SK-N-SH (cell line): ENCODE measurements at regions not wholly inside any gene's neighbourhood (a gene's known extent, or its start where the extent isn't known, plus 50 kb on each side); places are given as distances from the start of the nearest gene placed in this dataset.

Source experiments
- CTCF ChIA-PET: fragments of 300-600, 350-600 bp; formaldehyde crosslinking; extraction: SDS; loops from one replicate; lab custom pipeline; 2021; lab: Yijun Ruan, JAX
- POLR2A ChIA-PET: fragments of 350-600 bp; sonication (Branson Sonifier 250); formaldehyde crosslinking; extraction: SDS; loops from one replicate; lab custom pipeline; 2020; ENCODE audit warnings: antibody characterized with exemption, inconsistent platforms; lab: Yijun Ruan, JAX
- DNase-seq: peaks from one replicate; pipeline ENCODE4 v3.0.0; 2012
- H2AFZ ChIP-seq: fragments of 200-600 bp; sonication (generic); 2 replicates; pipeline ENCODE4 v1.8.1; 2016; ENCODE audit warnings: antibody characterized with exemption, mild to moderate bottlenecking, low read depth
- H3F3A ChIP-seq: fragments of 200-600 bp; sonication (generic); replicated peaks from 2 replicates; pipeline ENCODE3; 2016; ENCODE audit warnings: antibody characterized with exemption, mild to moderate bottlenecking; ENCODE audit not compliant: insufficient read depth
- H3K27ac ChIP-seq, 2 experiments: fragments of 200-500 bp in 1 of 2; fragments of 200-600 bp in 1 of 2; sonication (Bioruptor generic) in 1 of 2; sonication (generic), shearing (Covaris generic) in 1 of 2; 2 replicates each; pipeline versions ENCODE4 v1.5.1 to v1.6.1; 2014 to 2016; ENCODE audit warnings: low read depth in 2 of 2, inconsistent platforms in 1 of 2, low read length in 1 of 2, mild to moderate bottlenecking in 1 of 2, mixed read lengths in 1 of 2
- H3K27me3 ChIP-seq: fragments of 200-600 bp; sonication (generic), shearing (Covaris generic); 2 replicates; pipeline ENCODE4 v1.6.1; 2016; ENCODE audit warnings: mixed run types; ENCODE audit not compliant: insufficient read depth
- H3K36me3 ChIP-seq, 2 experiments: fragments of 200-500 bp in 1 of 2; fragments of 200-600 bp in 1 of 2; sonication (Bioruptor generic) in 1 of 2; sonication (generic) in 1 of 2; replicated peaks in 1 of 2; 2 replicates each; pipeline versions ENCODE3 to v1.5.1; 2014 to 2016; ENCODE audit warnings: low read length in 1 of 2, mild to moderate bottlenecking in 1 of 2; ENCODE audit not compliant: insufficient read depth in 2 of 2, control insufficient read depth in 1 of 2
- H3K4me1 ChIP-seq, 2 experiments: fragments of 200-500 bp in 1 of 2; fragments of 200-600 bp in 1 of 2; sonication (Bioruptor generic) in 1 of 2; sonication (generic), shearing (Covaris generic) in 1 of 2; 2 replicates each; pipeline versions ENCODE4 v1.5.1 to v1.6.1; 2014 to 2016; ENCODE audit warnings: low read depth in 1 of 2, low read length in 1 of 2, mixed run types in 1 of 2; ENCODE audit not compliant: insufficient read depth in 2 of 2, control insufficient read depth in 1 of 2
- H3K4me2 ChIP-seq: fragments of 200-600 bp; sonication (generic), shearing (Covaris generic); 2 replicates; pipeline ENCODE4 v1.6.1; 2017; ENCODE audit warnings: mixed run types
- H3K4me3 ChIP-seq, 2 experiments: fragments of 200-500 bp in 1 of 2; fragments of 200-600 bp in 1 of 2; sonication (Bioruptor generic) in 1 of 2; sonication (generic), shearing (Covaris generic) in 1 of 2; 2 replicates each; pipeline versions ENCODE4 v1.5.1 to v1.8.1; 2014 to 2016; ENCODE audit warnings: low read depth in 2 of 2, inconsistent platforms in 1 of 2, low read length in 1 of 2, mild to moderate bottlenecking in 1 of 2, mixed read lengths in 1 of 2, moderate library complexity in 1 of 2
- H3K79me2 ChIP-seq: fragments of 200-600 bp; sonication (generic); 2 replicates; pipeline ENCODE4 v1.8.1; 2017; ENCODE audit warnings: mild to moderate bottlenecking; ENCODE audit not compliant: insufficient read depth
- H3K9ac ChIP-seq: fragments of 200-600 bp; sonication (generic); 2 replicates; pipeline ENCODE4 v1.6.1; 2017; ENCODE audit warnings: mixed run types
- H3K9me2 ChIP-seq: fragments of 200-600 bp; sonication (generic); 2 replicates; pipeline ENCODE4 v1.6.1; 2017; ENCODE audit warnings: mixed run types
- H3K9me3 ChIP-seq: fragments of 200-600 bp; sonication (generic); 2 replicates; pipeline ENCODE4 v1.6.1; 2017; ENCODE audit warnings: mixed run types, mild to moderate bottlenecking, moderate library complexity
- H4K20me1 ChIP-seq: fragments of 200-600 bp; sonication (generic); 2 replicates; pipeline ENCODE4 v1.6.1; 2017; ENCODE audit warnings: mild to moderate bottlenecking, mixed run types; ENCODE audit not compliant: insufficient read depth
- CHD2 ChIP-seq: fragments of 150-350 bp; IDR thresholded peaks from 2 replicates; pipeline ENCODE4 v1.6.1; 2018; ENCODE audit warnings: low read length; ENCODE audit not compliant: partially characterized antibody
- CTCF ChIP-seq: fragments of 200-600 bp; sonication (generic); IDR thresholded peaks from 2 replicates; pipeline ENCODE4 v1.6.1; 2017; ENCODE audit warnings: antibody characterized with exemption, mild to moderate bottlenecking, moderate library complexity
- ELF1 ChIP-seq: IDR thresholded peaks from 2 replicates; pipeline ENCODE4 v1.4.0; 2012
- FOXJ3 ChIP-seq: sonication (generic); formaldehyde crosslinking; IDR thresholded peaks from 2 replicates; pipeline ENCODE4 v1.5.1; 2020; ENCODE audit warnings: mild to moderate bottlenecking, missing genetic modification reagents
- GABPA ChIP-seq: IDR thresholded peaks from 2 replicates; pipeline ENCODE4 v1.4.0; 2012; ENCODE audit warnings: low read depth, mild to moderate bottlenecking
- GATA2 ChIP-seq: sonication (generic); formaldehyde crosslinking; IDR thresholded peaks from 2 replicates; pipeline ENCODE4 v1.5.0; 2020; ENCODE audit warnings: mild to moderate bottlenecking, missing genetic modification reagents
- JUND ChIP-seq: IDR thresholded peaks from 2 replicates; pipeline ENCODE4 v1.4.0; 2012
- MEF2A ChIP-seq: IDR thresholded peaks from 2 replicates; pipeline ENCODE4 v1.4.0; 2012; ENCODE audit warnings: low read depth, borderline replicate concordance
- NFIC ChIP-seq: IDR thresholded peaks from 2 replicates; pipeline ENCODE4 v1.4.0; 2012; ENCODE audit warnings: borderline replicate concordance
- RAD21 ChIP-seq: IDR thresholded peaks from 2 replicates; pipeline ENCODE4 v1.6.1; 2012; ENCODE audit warnings: mild to moderate bottlenecking, low read length
- RFX5 ChIP-seq: IDR thresholded peaks from 2 replicates; pipeline ENCODE4 v1.6.1; 2012; ENCODE audit warnings: mild to moderate bottlenecking, improper control_type of control experiment, low read length
- RXRA ChIP-seq: IDR thresholded peaks from 2 replicates; pipeline ENCODE4 v1.4.0; 2012; ENCODE audit warnings: low read depth, mild to moderate bottlenecking, borderline replicate concordance
- SMC3 ChIP-seq: IDR thresholded peaks from 2 replicates; pipeline ENCODE4 v1.6.1; 2012; ENCODE audit warnings: low read depth, low read length, improper control_type of control experiment
- TAF1 ChIP-seq: IDR thresholded peaks from 2 replicates; pipeline ENCODE4 v1.6.1; 2012; ENCODE audit warnings: low read depth, mild to moderate bottlenecking, low read length, moderate library complexity, borderline replicate concordance
- TCF12 ChIP-seq: IDR thresholded peaks from 2 replicates; pipeline ENCODE4 v1.4.0; 2012
- TEAD4 ChIP-seq: IDR thresholded peaks from 2 replicates; pipeline ENCODE4 v1.4.0; 2012; ENCODE audit warnings: mild to moderate bottlenecking, borderline replicate concordance; ENCODE audit not compliant: insufficient read depth
- USF1 ChIP-seq: IDR thresholded peaks from 2 replicates; pipeline ENCODE4 v1.4.0; 2012; ENCODE audit warnings: low read depth, borderline replicate concordance
- YY1 ChIP-seq: IDR thresholded peaks from 2 replicates; pipeline ENCODE4 v1.4.0; 2012; ENCODE audit warnings: low read depth, mild to moderate bottlenecking
- ZBTB33 ChIP-seq: IDR thresholded peaks from 2 replicates; pipeline ENCODE4 v1.4.0; 2012; ENCODE audit warnings: low read depth, borderline replicate concordance
- WGBS: methylation state at CpG from one replicate; pipeline ENCODE4 v1.1.6; 2017; ENCODE audit warnings: low lambda C conversion rate; 5-methylcytosine and 5-hydroxymethylcytosine counted together
- TF ChIP-seq, protein P1 (sequence below): fragments of 150-350 bp; IDR thresholded peaks from 2 replicates; pipeline ENCODE4 v1.6.1; 2016; ENCODE audit warnings: mild to moderate bottlenecking, low read depth, low read length
- TF ChIP-seq, protein P2 (sequence below): fragments of 150-350 bp; IDR thresholded peaks from 2 replicates; pipeline ENCODE4 v1.6.1; 2017; ENCODE audit warnings: antibody characterized with exemption, low read length, low read depth, borderline replicate concordance
- TF ChIP-seq, protein P3 (sequence below): IDR thresholded peaks from 2 replicates; pipeline ENCODE4 v1.4.0; 2012; ENCODE audit warnings: low read depth

DNA sequence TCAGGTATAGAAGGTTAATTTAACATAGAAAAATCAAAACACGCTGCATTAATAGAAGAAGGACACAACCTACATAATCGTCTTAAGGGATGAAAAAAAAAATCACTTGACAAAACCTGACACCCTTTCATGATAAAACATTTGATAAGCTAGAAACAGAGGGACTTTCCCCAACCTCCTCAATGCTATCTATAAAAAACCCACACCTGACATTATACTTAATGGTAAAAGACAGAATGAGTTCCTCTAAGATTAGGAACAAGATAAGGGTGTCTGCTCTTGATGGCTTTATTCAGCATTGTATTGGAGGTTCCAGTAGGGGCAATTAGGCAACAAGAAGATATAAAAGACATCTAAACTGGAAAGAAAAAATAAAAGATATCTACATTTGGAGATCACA lies 69.9 kb upstream of the KBTBD8 start:
- ChIA-PET POLR2A (no interaction called here), CTCF (interaction anchor here (2.8 kb wide), 1 partner anchor 10 kb away, joined by 15 read pairs; no protein-coding TSS in a partner anchor)
- H3K4me1 ChIP-seq, result no peaks in the 10 kb centered on the region
- H3F3A ChIP-seq, result no peaks in the 10 kb centered on the region
- H3K9ac ChIP-seq, result no peak overlapping the region
- H3K4me2 ChIP-seq, result no peak overlapping the region
- H3K9me3 ChIP-seq, result no peaks in the 10 kb centered on the region
- no peak for TF ChIP-seq ELF1
- TF ChIP-seq USF1, result no peak
- no peak for TF ChIP-seq GABPA
- TF ChIP-seq RFX5, result no peak
- TF ChIP-seq SMC3, result no peak
- no peak for TF ChIP-seq TAF1
- TF ChIP-seq FOXJ3, result no peak
- no peak for TF ChIP-seq MEF2A
- TF ChIP-seq, protein P1, sequence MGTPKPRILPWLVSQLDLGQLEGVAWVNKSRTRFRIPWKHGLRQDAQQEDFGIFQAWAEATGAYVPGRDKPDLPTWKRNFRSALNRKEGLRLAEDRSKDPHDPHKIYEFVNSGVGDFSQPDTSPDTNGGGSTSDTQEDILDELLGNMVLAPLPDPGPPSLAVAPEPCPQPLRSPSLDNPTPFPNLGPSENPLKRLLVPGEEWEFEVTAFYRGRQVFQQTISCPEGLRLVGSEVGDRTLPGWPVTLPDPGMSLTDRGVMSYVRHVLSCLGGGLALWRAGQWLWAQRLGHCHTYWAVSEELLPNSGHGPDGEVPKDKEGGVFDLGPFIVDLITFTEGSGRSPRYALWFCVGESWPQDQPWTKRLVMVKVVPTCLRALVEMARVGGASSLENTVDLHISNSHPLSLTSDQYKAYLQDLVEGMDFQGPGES, result no peak
- no peak for TF ChIP-seq RAD21
- no peak for TF ChIP-seq RXRA
- no peak for TF ChIP-seq TCF12
- TF ChIP-seq NFIC, result no peak
- H4K20me1 ChIP-seq, result no peaks in the 10 kb centered on the region
- H3K27me3 ChIP-seq, result no peaks in the 10 kb centered on the region
- no peaks in the 10 kb centered on the region for H3K9me2 ChIP-seq
- no peaks in the 10 kb centered on the region for H3K36me3 ChIP-seq
- H3K4me3 ChIP-seq, result no peak overlapping the region
- H2AFZ ChIP-seq, result no peak overlapping the region
- 43% methylated on average over 2 of the region's 2 CpGs for WGBS
- H3K79me2 ChIP-seq, result no peaks in the 10 kb centered on the region
- no peak for DNase-seq
- no peak overlapping the region for H3K27ac ChIP-seq

GRCh38 chr3:66931291-66931690 lies 66.8 kb upstream of the KBTBD8 start:
- WGBS, result 24% methylated on average over 5 of the region's 5 CpGs
- POLR2A ChIA-PET, result no interaction called here
- TF ChIP-seq RAD21 (no peak), TEAD4 (no peak), JUND (no peak), MEF2A (no peak), CHD2 (no peak), RXRA (no peak), ZBTB33 (no peak), USF1 (no peak), CTCF (no peak), YY1 (no peak), GATA2 (CRISPR knock-in tag) (no peak), RFX5 (no peak)
- TF ChIP-seq, protein P2, sequence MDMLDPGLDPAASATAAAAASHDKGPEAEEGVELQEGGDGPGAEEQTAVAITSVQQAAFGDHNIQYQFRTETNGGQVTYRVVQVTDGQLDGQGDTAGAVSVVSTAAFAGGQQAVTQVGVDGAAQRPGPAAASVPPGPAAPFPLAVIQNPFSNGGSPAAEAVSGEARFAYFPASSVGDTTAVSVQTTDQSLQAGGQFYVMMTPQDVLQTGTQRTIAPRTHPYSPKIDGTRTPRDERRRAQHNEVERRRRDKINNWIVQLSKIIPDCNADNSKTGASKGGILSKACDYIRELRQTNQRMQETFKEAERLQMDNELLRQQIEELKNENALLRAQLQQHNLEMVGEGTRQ, result no peak
- TF ChIP-seq, protein P3, sequence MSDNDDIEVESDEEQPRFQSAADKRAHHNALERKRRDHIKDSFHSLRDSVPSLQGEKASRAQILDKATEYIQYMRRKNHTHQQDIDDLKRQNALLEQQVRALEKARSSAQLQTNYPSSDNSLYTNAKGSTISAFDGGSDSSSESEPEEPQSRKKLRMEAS, result no peak

More at GRCh38 chr3:66931291-66931690, 66.8 kb upstream of the KBTBD8 start:
- Histone ChIP-seq H3K4me3 (no peak overlapping the region), H4K20me1 (no peaks in the 10 kb centered on the region), H3K9ac (no peak overlapping the region), H3K4me1 (no peaks in the 10 kb centered on the region), H3K36me3 (no peaks in the 10 kb centered on the region), H3K27me3 (no peaks in the 10 kb centered on the region), H3F3A (no peaks in the 10 kb centered on the region), H3K9me3 (no peaks in the 10 kb centered on the region), H2AFZ (no peak overlapping the region), H3K79me2 (no peaks in the 10 kb centered on the region), H3K27ac (no peak overlapping the region), H3K9me2 (no peaks in the 10 kb centered on the region), H3K4me2 (no peak overlapping the region)
- CTCF ChIA-PET, result interaction anchor here (0.6 to 1.3 kb wide), 2 partner anchors 14 to 1945 kb away, joined by 3 to 4 read pairs; no protein-coding TSS in a partner anchor
- no peak for DNase-seq
